ENCODE measurements at regions not wholly inside any gene's neighbourhood (a gene's known extent, or its start where the extent isn't known, plus 50 kb on each side); places are given as distances from the start of the nearest gene placed in this dataset.

GRCh38 chr1:94316836-94317789 is 79.7 kb upstream of the ARHGAP29 start:
- TF ChIP-seq POLR2A (IDR thresholded peaks at IDR 0.05; ENCODE audit: low read length) (no peak), GATA1 (IDR thresholded peaks at IDR 0.05; ENCODE audit: low read depth, low read length) (no peak)

All from erythroblast (primary cell).